Posterior vena cava (tissue), 2 donors: ENCODE measurements at regions not wholly inside any gene's neighbourhood (a gene's known extent, or its start where the extent isn't known, plus 50 kb on each side); places are given as distances from the start of the nearest gene placed in this dataset.

ENCODE experiments used
- DNase-seq: peaks from one replicate; pipeline ENCODE4 v3.0.0-alpha.2; 2020; ENCODE audit warnings: low spot score
- intact Hi-C, 2 donors: fragments of 100-400 bp; cut with DNase I; formaldehyde crosslinking; loops; one replicate each; pipeline versions ENCODE4 v1.14.1 to v1.14.2; 2022 to 2023
- donor health status: DM: yes; HTN: yes; CAD: no.
- donor health status: DM: yes; HTN: yes; CAD: no.

DNA sequence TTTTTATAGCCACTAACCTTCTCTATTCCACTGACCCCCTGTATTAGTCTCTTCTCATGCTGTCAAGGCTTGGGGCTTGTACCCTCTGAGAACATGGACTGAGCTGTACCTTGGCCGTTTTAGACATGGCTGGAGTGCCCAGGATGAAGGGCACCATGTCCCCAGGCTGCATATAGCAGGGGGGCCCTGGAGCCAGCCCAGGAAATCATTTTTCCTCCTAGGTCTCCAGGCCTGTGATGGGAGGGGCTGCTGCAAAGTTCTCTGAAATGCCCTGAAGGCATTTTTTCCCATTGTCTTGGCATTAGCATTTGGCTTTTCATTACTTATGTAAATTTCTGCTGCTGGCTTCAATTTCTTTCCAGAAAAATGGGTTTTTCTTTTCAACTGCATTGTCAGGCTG lies 119.5 kb downstream of the NTMT2 start:
- intact Hi-C loops, result no loop called here
- DNase-seq, result no peak

DNA sequence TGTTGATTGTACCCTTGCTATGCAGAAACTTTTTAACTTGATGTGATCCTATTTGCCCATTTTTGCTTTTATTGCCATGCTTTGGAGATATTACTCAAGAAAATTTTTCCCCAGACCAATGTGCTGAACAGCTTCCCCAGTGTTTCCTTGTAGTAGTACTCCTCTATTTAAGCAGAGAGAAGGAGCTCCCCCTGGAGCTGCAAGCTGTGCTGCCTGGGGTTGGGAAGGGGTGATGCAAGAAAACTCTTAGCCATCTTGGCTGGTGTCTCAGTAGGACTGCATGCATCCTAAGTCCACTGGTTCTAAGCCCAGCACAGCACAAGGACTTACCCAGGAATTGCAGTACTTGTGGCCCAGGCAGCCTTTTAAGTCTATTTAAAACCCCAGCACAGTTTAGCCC lies 121.6 kb downstream of the NTMT2 start:
- intact Hi-C loops, result no loop called here
- DNase-seq, result no peak

DNA sequence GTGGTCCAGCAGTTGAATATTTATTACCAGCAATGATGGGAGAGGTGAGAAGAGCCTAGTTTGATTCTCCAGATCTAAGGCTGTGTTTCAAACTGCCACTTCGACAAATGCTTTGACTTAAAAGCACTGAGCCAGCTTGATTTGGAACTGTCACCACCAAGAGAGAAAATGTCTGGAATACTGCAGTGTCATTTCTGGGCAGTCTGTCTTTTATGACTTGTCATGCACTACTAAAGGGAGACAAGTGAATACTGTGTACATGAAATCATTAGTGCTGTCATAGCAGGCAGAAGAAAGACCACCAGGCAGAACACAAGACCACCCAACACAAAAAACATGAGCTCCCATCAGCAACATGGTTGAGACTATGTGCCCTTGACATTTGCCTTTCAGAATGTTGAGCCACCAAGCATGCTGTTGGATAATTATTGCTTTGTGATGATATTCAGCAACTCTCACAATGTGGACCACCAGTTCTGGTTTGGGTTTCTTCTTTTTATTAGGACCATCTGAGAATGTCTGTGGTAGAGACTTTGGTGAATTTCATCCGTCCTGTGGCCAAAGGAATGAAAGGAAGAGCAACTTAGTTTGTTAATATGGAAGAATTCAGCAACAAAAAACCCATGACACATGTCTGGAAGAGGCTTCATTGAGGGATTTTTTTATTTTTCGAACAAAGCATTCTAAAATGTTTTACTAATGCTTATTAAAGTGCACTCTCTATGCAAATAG lies 125.8 kb downstream of the NTMT2 start:
- DNase-seq, result no peak
- intact Hi-C loops, result no loop called here

DNA sequence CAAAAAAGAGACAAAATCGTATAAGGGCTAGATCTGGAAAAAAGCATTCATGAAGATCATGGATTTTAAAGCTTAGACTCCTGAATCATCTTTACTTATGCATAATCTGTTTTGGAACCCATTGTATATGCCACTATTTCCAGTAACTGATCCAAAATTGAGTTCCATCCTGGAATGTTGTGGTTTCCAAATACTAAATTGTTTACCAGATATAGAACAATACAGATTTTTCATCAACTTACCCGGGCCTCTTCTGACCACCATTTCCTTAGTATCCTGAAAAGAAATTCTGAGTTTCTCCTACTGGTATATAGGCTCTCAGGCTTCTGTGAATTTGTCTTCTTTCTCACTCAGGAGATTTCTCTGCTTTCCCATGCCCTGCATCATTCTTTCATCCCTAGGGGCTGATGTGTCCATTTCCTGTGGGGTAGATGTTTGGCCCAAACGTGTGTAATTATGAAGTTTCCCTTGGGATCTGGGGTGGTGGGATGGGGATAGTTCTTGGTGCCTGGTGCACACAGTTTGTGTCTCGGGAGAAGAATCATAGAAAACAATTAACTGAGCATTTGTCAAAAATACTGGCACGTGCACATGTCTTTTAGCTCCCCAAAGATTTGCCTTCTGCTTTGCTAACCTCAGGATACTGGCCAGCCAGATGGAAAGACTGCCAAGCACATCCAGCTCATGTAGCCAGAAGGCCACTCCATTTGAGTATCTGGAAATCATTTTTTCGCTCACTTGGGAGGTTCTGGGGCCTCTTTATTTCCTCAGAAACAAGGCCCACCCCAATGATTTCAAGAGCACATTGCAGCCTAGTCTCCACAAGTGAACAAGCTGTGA lies 127.8 kb downstream of the NTMT2 start:
- intact Hi-C loops, result no loop called here
- DNase-seq, result peak; percentile 79

DNA sequence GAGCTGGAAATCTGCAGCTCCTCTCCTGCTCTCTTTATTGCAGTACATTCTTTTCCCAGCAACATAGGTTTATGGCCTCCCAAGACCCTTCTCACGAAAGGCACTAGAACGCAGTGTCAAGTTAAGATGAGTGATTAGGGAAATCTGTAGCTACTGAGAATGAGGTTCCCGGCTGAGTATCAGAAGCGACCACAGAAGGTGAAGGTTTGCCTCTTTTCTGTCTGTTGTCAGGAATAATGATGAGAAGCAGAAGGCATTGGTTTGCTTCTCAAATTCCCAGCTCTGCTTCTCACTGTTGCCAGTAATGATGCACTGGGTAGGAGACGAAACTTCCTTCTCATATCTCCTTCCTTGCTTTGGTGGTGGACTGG lies 128.4 kb downstream of the NTMT2 start:
- DNase-seq, result no peak
- intact Hi-C loops, result no loop called here

DNA sequence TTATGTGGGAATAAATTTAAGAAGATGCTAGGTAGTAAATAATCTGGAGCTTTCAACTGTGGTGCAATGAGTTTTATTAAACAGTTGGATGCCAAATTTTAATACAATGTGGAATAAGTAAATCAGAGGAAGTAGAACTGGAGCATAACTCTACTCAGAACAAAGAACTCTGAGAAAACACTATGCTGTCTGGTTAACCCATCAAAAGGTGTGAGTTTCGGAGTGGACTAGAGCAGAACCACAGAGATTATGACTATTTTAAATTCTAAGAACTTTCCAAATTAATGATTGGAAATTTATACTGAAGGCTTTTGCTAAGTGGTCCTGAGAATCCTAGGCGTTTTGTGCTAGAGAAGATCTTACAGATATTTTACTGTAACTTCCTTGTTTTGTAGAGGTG lies 132.2 kb downstream of the NTMT2 start:
- intact Hi-C loops, result no loop called here
- no peak for DNase-seq

DNA sequence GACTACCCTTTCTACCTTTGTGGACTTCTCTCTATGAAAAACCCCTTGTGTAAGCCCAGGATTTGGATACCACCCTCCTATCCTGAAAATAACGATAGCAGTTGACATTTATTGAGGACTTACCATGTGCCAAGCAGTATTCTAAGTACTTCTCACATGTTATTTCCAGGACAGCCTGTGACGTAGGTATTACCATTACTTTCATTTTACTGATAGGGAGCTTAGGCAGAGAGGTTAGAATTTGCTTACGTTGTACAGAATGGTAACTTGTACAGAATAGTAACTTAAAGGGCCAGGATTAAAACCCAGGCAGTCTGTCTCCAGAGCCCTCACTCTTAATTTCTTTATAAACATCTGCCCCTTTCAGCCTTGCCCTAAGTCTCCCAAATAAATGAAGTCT lies 138.3 kb downstream of the NTMT2 start:
- DNase-seq, result no peak
- intact Hi-C loops, result no loop called here

DNA sequence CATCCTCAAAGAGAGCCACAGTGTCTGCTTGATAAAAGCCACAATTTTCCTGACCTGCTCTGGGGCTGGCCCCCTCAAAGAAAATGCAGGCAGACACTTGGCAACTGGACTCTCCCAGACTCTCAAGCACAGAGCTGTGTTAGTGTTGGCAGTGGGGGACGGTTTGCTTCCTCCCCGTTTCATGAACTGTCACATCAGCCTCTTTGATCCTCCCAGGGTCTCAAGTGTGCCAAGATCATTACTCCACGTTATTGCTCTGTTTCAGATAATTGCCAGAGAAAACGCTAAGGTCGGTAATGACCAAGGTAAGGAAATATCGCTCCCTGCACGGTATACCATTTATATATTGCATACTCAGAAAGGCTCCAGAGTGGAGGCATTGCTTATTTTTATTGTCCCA lies 138.8 kb downstream of the NTMT2 start:
- intact Hi-C loops, result no loop called here
- no peak for DNase-seq

DNA sequence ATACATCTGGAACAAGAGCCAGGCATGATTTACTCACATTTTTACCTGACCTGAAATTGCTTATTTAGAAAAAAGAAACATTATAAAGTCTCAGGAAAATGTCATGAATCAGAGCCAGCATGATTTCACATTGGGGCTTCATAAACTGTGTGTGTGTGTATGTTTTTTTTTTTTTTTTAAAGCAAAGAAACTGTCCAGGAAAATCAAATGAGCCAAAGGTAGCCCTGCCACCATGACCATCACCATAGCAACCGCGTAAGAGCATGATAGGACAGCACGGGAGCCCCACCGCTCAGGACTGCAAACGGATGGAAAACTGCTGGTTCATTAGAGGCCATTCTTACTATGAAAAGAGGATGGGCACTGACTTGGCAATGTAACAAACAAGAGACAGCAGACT lies 139.2 kb downstream of the NTMT2 start:
- intact Hi-C loops, result no loop called here

DNA sequence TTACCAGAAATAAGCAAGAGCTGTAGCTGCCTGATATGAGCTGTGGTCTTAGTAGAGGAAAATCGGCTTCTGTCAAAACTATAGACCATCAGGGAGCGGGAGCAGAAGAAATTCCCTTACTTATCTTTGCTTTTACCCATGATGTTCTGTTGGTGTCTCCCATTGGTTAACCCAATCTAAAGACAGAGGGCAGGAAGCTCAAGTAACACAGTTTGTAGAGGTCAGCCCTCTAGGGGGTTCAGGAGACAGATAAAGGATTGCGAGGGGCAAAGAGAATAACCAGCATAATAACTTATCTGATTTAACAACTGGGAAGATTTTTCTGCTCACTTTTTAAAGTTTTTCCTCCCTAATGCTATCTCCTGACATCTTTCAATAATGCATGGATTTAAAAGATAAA lies 142.4 kb downstream of the NTMT2 start:
- no peak for DNase-seq
- intact Hi-C loops, result no loop called here

More for the DNA sequence above, 139.2 kb downstream of the NTMT2 start:
- DNase-seq, result no peak

DNA sequence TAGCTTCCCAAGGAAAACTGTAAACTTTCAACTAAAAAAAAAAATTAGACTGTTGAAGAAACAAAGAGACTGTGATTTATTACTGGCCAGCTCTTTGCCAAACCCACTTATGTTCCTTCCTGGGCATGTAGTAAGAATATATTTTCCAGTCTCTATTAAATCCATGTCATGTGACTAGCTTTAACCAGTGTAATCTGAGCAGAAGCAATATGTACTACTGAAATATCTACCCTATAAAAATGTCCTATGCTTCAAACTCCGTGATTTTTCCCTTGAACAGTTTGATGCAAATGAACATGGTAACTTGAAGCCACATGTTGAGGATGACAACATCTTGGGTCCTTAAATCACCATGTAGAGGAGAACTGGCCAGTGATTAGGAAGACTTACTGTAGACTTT lies 144.5 kb downstream of the NTMT2 start:
- intact Hi-C loops, result no loop called here
- no peak for DNase-seq

DNA sequence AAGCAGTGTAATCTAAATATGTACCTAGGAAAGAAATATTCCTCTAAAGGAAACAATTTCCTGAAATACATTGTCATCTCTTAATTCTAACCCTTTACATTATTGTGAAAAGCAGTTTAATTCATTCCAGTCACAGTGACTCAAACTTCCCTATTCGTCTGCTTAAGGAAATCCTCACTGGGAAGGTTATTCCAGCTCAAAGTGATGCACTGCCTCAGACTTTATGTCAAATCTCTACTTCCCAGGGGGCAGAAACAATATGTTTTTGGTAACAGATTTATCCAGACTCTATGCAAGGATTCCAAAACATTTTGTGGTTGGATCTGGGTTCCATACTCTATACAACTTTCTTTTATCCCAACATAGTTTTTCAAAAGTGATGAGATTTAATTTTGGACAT lies 145.2 kb downstream of the NTMT2 start:
- no peak for DNase-seq
- intact Hi-C loops, result no loop called here

DNA sequence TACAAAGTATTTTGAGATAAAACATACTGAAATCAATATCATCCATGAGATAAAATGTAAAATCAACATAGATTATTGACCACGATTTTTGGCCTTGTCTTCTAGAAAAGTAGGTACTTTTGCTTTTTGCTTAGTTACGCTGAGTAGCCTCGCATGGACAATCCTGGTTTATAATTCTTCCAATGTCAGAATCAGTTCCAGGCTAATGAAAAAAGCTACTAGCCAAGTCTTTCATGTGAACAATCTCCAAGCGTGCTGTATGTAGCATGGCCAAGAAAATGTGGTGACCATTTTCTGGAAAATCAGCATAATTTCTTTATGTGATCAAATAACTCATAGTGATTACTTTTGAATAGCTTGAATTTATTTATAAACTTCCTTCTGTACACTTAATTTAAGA lies 145.8 kb downstream of the NTMT2 start:
- no peak for DNase-seq
- intact Hi-C loops, result no loop called here

DNA sequence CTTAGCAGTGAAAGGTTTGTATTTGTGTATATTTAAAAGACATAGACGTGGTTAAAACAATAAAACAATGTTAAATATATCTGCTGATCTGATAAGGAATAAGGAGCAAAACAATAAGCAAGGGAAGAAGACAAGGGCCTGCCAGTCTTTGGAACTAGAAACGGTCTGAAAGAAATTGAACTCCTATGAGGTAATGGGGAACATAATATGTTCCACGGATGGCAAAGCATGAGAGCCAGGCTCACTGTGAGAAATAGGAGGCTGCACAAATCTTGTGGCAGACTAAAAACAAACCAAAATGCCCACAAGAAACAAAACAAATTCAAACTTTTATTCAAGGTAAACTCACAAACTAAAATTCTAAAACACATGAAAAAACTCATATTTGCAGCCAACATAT lies 150.5 kb downstream of the NTMT2 start:
- intact Hi-C loops, result no loop called here
- no peak for DNase-seq

DNA sequence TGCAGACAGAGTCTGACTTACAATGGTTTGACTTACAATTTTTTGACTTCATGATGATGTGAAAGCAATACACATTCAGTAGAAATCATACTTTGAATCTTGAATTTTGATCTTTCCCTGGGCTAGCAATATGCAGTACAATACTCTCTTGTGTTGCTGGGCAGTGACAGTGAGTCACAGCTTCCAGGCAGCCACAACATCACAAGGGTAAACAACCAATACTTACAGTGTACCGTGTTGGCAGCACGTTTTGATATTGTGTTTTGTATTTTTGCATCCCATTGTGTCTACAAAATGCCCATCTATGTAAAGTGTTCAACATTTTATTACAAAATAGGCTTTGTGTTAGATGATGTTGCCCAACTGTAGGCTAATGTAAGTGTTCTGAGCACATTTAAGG lies 150.9 kb downstream of the NTMT2 start:
- intact Hi-C loops, result no loop called here
- no peak for DNase-seq

DNA sequence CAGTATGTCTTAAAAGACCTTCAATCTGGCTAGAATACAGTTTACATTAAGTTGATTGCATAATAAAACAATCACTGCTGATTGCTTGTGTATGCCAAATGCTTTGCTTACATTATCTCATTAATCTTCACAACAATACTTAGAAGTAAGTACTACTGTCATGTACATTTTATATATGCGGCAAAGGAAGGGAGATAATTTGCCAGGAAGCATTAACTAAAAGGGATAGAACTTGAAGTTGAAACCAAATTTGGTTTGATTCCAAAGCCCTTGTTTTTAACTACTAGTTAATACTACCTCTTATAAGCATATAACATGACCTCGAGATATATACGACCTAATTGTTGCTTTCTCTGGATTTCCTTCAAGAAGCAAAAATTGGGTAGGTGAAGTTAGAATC lies 155.8 kb downstream of the NTMT2 start:
- no peak for DNase-seq
- intact Hi-C loops, result no loop called here

DNA sequence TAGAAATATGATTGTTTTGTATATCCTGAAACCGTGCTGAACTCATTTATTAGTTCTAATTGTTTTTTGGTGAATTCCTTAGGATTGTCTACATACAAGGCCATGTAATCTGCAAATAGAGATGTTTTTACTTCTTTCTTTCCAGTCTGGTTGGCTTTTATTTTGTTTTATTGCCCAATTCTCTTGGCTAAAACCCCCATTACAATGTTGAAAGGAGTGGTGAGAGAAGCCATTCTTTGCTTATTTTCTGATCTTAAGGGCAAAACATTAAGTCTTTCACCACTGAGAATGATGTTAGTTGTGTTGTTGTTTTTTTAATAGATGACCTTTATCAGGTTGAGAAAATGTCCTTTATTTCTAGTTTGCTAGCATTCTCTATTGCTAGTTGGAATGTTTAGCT lies 157.3 kb downstream of the NTMT2 start:
- no peak for DNase-seq
- intact Hi-C loops, result no loop called here

DNA sequence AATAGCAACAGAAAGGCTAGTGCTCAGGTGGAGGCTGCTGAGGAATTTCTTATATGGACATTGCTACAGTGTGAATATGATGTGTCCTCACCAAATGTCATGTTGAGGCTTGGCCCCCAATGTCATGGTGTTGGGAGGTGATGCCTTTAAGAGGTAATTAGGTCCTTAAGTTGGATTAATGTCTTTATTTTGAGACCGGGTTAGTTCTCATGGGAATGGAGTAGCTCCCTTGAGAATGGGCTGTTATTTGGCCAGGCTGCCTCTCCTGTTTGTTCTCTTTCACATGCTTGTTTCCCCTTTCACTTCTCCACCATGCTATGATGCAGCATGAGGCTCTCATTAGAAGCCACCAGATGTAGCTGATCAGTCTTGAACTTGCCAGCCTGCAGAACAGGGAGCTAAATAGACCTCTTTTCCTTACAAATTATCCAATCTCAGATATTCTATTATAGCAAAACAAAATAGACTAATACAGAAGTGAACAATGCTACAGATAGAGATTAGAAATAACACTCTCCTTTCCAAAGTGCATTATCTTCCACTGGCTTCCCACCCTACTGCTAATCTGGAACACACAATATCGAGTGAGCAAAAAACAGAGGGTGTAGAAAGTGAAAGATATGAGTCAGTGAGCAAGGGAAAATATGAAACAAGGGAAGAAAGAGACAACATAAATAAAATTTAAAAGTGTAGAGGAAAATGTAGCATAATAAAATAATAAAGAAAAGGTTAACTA lies 160.2 kb downstream of the NTMT2 start:
- intact Hi-C loops, result loop anchor here in 1 of 2 donors (1.0 kb wide), 1 partner anchor 30 kb away; no protein-coding TSS in a partner anchor

DNA sequence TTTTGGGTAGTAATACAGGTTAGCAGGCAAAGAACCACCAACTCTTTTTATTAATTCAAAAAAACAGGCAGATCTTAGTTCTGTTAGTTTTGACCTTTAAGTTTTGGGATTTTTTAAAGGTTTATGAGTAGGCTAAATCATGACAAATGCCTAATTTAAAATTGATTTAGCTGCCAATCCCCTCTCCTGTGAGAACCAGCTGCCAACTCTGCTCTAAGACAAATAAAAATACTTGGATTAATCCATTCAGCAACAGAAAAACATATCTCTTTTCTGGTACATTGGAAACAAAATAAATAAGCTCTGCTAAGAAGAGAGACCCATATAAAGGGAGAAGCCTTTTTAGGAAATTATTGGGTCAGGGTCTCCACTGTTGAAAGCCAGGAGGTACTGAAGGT lies 160.8 kb downstream of the NTMT2 start:
- intact Hi-C loops, result loop anchor here in 1 of 2 donors (1.0 kb wide), 1 partner anchor 30 kb away; no protein-coding TSS in a partner anchor
- DNase-seq, result no peak

More for the DNA sequence above, 160.2 kb downstream of the NTMT2 start:
- DNase-seq, result no peak

DNA sequence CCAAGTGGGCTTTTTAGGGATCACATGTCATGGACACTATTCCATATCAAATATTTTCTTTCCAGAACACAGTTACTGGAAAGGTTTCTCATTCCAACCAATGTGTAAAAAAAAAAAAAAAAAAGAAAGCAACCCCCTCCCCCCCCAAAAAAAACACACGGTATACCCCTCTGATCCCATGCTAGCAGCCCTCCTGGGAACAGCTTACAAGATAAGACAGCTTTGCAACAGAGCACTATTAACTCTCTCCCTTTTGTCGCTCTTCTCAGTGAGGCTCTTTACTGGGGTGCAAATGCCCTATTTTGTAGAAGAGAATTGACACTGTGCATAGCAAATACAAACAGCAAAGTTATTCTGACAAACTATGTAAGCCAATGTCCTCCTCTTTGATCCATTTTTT lies 161.2 kb downstream of the NTMT2 start:
- no peak for DNase-seq
- intact Hi-C loops, result loop anchor here in 1 of 2 donors (1.0 kb wide), 1 partner anchor 31 kb away; no protein-coding TSS in a partner anchor
